ENCODE measurements at regions not wholly inside any gene's neighbourhood (a gene's known extent, or its start where the extent isn't known, plus 50 kb on each side); places are given as distances from the start of the nearest gene placed in this dataset.
"Not testable (repeated sequence)": the region's sequence is repeated elsewhere in the genome, so short reads cannot be mapped to it uniquely, and the experiment has no call there.

- Mint-ChIP-seq H3K36me3 (ENCODE audit: low read depth) (no peaks in the 10 kb centered on the region), H3K27me3 (no peaks in the 10 kb centered on the region), H3K27ac (no peak overlapping the region), H3K4me1 (ENCODE audit: low read depth) (no peaks in the 10 kb centered on the region), H3K9me3 (peaks cover 4% of the 10 kb centered on the region), H3K4me3 (no peak overlapping the region)
- Histone ChIP-seq H3K27ac (ENCODE audit: low read depth in 1 of 2, low read length in 2 of 2) (no peak overlapping the region), H3K4me3 (ENCODE audit: low read length) (no peak overlapping the region), H3K36me3 (ENCODE audit: insufficient read depth, low read length) (no peaks in the 10 kb centered on the region), H3K27me3 (ENCODE audit: control insufficient read depth in 1 of 2, insufficient read depth in 2 of 2, low read length in 2 of 2) (no peaks in the 10 kb centered on the region), H3K9me3 (ENCODE audit: control insufficient read depth in 1 of 2, insufficient read depth in 1 of 2, low read length in 2 of 2) (peaks cover 0 to 3% of the 10 kb centered on the region in 2 experiments), H3K4me1 (ENCODE audit: insufficient read depth, low read length) (no peaks in the 10 kb centered on the region)
- no peak for ATAC-seq (ENCODE audit: poor library complexity)
- ChIA-PET POLR2A (no interaction called here), CTCF (no interaction called here)
- DNase-seq, result no peak
- intact Hi-C loops (cut with DNase I, micrococcal nuclease), result no loop called here
- TF ChIP-seq CTCF (IDR thresholded peaks at IDR 0.05), result no peak
These were observed 257.9 kb upstream of the RBMS3 start for GRCh38 chr3:29022976-29023375.

GRCh38 chr3:29026286-29026685 lies 254.6 kb upstream of the RBMS3 start:
- no peak overlapping the region for H3K4me3 ChIP-seq (ENCODE audit: low read length)
- H3K36me3 ChIP-seq (ENCODE audit: insufficient read depth, low read length), result no peaks in the 10 kb centered on the region
- no peak for ATAC-seq (ENCODE audit: poor library complexity)
- Mint-ChIP-seq H3K4me3 (no peak overlapping the region), H3K36me3 (ENCODE audit: low read depth) (no peaks in the 10 kb centered on the region), H3K4me1 (ENCODE audit: low read depth) (no peaks in the 10 kb centered on the region), H3K27me3 (no peaks in the 10 kb centered on the region), H3K9me3 (peaks cover 4% of the 10 kb centered on the region), H3K27ac (no peak overlapping the region)
- intact Hi-C loops (cut with DNase I, micrococcal nuclease), result no loop called here
- H3K27ac ChIP-seq (ENCODE audit: low read depth in 1 of 2, low read length in 2 of 2), result no peak overlapping the region
- TF ChIP-seq CTCF (IDR thresholded peaks at IDR 0.05), result no peak
- POLR2A ChIA-PET, result no interaction called here
- no peaks in the 10 kb centered on the region for H3K27me3 ChIP-seq (ENCODE audit: control insufficient read depth in 1 of 2, insufficient read depth in 2 of 2, low read length in 2 of 2)
- H3K9me3 ChIP-seq (ENCODE audit: control insufficient read depth in 1 of 2, insufficient read depth in 1 of 2, low read length in 2 of 2), result peaks cover 0 to 3% of the 10 kb centered on the region in 2 experiments
- CTCF ChIA-PET, result no interaction called here
- H3K4me1 ChIP-seq (ENCODE audit: insufficient read depth, low read length), result no peaks in the 10 kb centered on the region
- DNase-seq, result no peak

GRCh38 chr3:29026959-29027358 lies 253.9 kb upstream of the RBMS3 start:
- Histone ChIP-seq H3K36me3 (ENCODE audit: insufficient read depth, low read length) (no peaks in the 10 kb centered on the region), H3K27me3 (ENCODE audit: control insufficient read depth in 1 of 2, insufficient read depth in 2 of 2, low read length in 2 of 2) (no peaks in the 10 kb centered on the region), H3K27ac (ENCODE audit: low read depth in 1 of 2, low read length in 2 of 2) (no peak overlapping the region), H3K4me3 (ENCODE audit: low read length) (no peak overlapping the region), H3K9me3 (ENCODE audit: control insufficient read depth in 1 of 2, insufficient read depth in 1 of 2, low read length in 2 of 2) (peaks cover 0 to 3% of the 10 kb centered on the region in 2 experiments), H3K4me1 (ENCODE audit: insufficient read depth, low read length) (no peaks in the 10 kb centered on the region)
- ATAC-seq (ENCODE audit: poor library complexity) (no peak), DNase-seq (no peak)
- Mint-ChIP-seq H3K36me3 (ENCODE audit: low read depth) (no peaks in the 10 kb centered on the region), H3K4me1 (ENCODE audit: low read depth) (no peaks in the 10 kb centered on the region), H3K27ac (no peak overlapping the region), H3K27me3 (no peaks in the 10 kb centered on the region), H3K9me3 (peaks cover 4% of the 10 kb centered on the region), H3K4me3 (no peak overlapping the region)
- ChIA-PET POLR2A (no interaction called here), CTCF (no interaction called here)
- TF ChIP-seq CTCF (IDR thresholded peaks at IDR 0.05), result no peak
- intact Hi-C loops (cut with DNase I, micrococcal nuclease), result no loop called here

- intact Hi-C loops (cut with DNase I, micrococcal nuclease); DNase-seq; H3K27me3 ChIP-seq (ENCODE audit: control insufficient read depth in 1 of 2, insufficient read depth in 2 of 2, low read length in 2 of 2); H3K4me3 Mint-ChIP-seq; H3K36me3 Mint-ChIP-seq (ENCODE audit: low read depth); ATAC-seq (ENCODE audit: poor library complexity); POLR2A ChIA-PET; H3K9me3 Mint-ChIP-seq; H3K4me1 ChIP-seq (ENCODE audit: insufficient read depth, low read length); H3K27me3 Mint-ChIP-seq; H3K4me3 ChIP-seq (ENCODE audit: low read length); H3K4me1 Mint-ChIP-seq (ENCODE audit: low read depth); H3K27ac Mint-ChIP-seq; H3K36me3 ChIP-seq (ENCODE audit: insufficient read depth, low read length); H3K9me3 ChIP-seq (ENCODE audit: control insufficient read depth in 1 of 2, insufficient read depth in 1 of 2, low read length in 2 of 2); CTCF ChIA-PET; H3K27ac ChIP-seq (ENCODE audit: low read depth in 1 of 2, low read length in 2 of 2): not testable (repeated sequence)
These were observed 249.7 kb upstream of the RBMS3 start for GRCh38 chr3:29031175-29031574.
